ENCODE measurements at regions not wholly inside any gene's neighbourhood (a gene's known extent, or its start where the extent isn't known, plus 50 kb on each side); places are given as distances from the start of the nearest gene placed in this dataset.

- intact Hi-C loops (cut with micrococcal nuclease; ENCODE audit: unreplicated experiment), result no loop called here
- Histone ChIP-seq H3K27me3 (replicated peaks; ENCODE audit: insufficient read depth, low read depth, low read length, poor library complexity) (peaks cover 98% of the 10 kb centered on the region), H3K36me3 (ENCODE audit: insufficient read depth, low read length, poor library complexity, severe bottlenecking) (no peaks in the 10 kb centered on the region), H3K9me3 (ENCODE audit: low read depth, low read length, poor library complexity, severe bottlenecking) (no peaks in the 10 kb centered on the region), H3K4me1 (ENCODE audit: insufficient read depth, low read length, poor library complexity, severe bottlenecking) (peaks cover 20% of the 10 kb centered on the region), H3K4me3 (ENCODE audit: low read depth, low read length, poor library complexity, severe bottlenecking) (no peak overlapping the region), H3K27ac (ENCODE audit: low read depth, low read length, poor library complexity, severe bottlenecking) (no peak overlapping the region)
- DNase-seq (ENCODE audit: low spot score), result no peak
- TF ChIP-seq EZH2 (IDR thresholded peaks at IDR 0.05; ENCODE audit: borderline replicate concordance, low read depth, low read length, poor library complexity, severe bottlenecking), result peak; percentile 37
- TF ChIP-seq, protein P1, sequence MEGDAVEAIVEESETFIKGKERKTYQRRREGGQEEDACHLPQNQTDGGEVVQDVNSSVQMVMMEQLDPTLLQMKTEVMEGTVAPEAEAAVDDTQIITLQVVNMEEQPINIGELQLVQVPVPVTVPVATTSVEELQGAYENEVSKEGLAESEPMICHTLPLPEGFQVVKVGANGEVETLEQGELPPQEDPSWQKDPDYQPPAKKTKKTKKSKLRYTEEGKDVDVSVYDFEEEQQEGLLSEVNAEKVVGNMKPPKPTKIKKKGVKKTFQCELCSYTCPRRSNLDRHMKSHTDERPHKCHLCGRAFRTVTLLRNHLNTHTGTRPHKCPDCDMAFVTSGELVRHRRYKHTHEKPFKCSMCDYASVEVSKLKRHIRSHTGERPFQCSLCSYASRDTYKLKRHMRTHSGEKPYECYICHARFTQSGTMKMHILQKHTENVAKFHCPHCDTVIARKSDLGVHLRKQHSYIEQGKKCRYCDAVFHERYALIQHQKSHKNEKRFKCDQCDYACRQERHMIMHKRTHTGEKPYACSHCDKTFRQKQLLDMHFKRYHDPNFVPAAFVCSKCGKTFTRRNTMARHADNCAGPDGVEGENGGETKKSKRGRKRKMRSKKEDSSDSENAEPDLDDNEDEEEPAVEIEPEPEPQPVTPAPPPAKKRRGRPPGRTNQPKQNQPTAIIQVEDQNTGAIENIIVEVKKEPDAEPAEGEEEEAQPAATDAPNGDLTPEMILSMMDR (conservative IDR thresholded peaks at IDR 0.05; ENCODE audit: low read depth, low read length), result no peak
- ChIA-PET CTCF (no interaction called here), POLR2A (ENCODE audit: low non-redundant PET) (no interaction called here)
- BruUV-seq (replicated peaks), result no TSS peak
These were observed 52.0 kb upstream of the AMZ2 start for GRCh38 chr17:68195667-68196393.

DNA sequence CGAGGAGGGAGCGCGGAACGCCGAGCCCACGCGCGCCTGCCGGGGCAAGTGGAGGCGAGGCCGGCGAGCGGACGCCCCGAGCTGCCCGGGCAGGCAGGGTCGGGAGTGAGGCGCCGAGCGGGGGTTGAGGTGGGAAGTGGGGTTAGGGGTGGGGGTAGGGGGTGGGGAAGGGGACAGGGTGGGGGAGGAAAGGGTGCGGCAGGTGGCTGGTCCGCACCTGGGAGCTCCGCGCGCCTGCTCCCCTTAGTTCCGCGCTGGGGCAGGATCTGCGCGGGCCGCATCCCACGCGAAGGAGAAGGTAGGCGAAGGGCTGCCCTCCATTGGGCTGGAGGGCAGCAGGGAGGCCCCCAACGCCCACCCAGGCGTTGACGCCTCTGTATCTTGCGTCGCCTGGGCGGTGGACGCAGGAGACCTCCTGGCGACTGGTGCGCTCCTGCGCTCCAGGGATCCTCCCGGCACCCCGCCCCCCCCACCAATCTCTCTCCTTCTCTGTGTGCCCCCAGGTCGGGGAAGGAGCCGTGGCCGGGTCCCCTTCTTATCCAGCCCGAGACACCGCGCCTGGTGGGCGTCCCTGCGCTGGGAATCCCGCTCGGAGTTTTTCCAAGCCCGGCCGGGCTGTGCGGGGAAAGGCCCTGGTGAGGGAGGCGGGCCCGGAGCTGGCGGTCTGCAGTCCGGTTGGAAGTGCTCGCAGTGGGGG lies 51.3 kb upstream of the AMZ2 start:
- H3K9me3 ChIP-seq (ENCODE audit: low read depth, low read length, poor library complexity, severe bottlenecking), result no peaks in the 10 kb centered on the region
- peak overlapping the region; percentile 4 for H3K4me3 ChIP-seq (ENCODE audit: low read depth, low read length, poor library complexity, severe bottlenecking)
- ChIA-PET CTCF (no interaction called here), POLR2A (ENCODE audit: low non-redundant PET) (no interaction called here)
- TF ChIP-seq EZH2 (IDR thresholded peaks at IDR 0.05; ENCODE audit: borderline replicate concordance, low read depth, low read length, poor library complexity, severe bottlenecking), result peak; percentile 22
- TF ChIP-seq, protein P1 (conservative IDR thresholded peaks at IDR 0.05; ENCODE audit: low read depth, low read length), result no peak
- BruUV-seq (replicated peaks), result no TSS peak
- peaks cover 20% of the 10 kb centered on the region for H3K4me1 ChIP-seq (ENCODE audit: insufficient read depth, low read length, poor library complexity, severe bottlenecking)
- H3K27me3 ChIP-seq (replicated peaks; ENCODE audit: insufficient read depth, low read depth, low read length, poor library complexity), result peaks cover 91% of the 10 kb centered on the region
- H3K27ac ChIP-seq (ENCODE audit: low read depth, low read length, poor library complexity, severe bottlenecking), result no peak overlapping the region
- intact Hi-C loops (cut with micrococcal nuclease; ENCODE audit: unreplicated experiment), result no loop called here
- no peak for DNase-seq (ENCODE audit: low spot score)
- H3K36me3 ChIP-seq (ENCODE audit: insufficient read depth, low read length, poor library complexity, severe bottlenecking), result no peaks in the 10 kb centered on the region

DNA sequence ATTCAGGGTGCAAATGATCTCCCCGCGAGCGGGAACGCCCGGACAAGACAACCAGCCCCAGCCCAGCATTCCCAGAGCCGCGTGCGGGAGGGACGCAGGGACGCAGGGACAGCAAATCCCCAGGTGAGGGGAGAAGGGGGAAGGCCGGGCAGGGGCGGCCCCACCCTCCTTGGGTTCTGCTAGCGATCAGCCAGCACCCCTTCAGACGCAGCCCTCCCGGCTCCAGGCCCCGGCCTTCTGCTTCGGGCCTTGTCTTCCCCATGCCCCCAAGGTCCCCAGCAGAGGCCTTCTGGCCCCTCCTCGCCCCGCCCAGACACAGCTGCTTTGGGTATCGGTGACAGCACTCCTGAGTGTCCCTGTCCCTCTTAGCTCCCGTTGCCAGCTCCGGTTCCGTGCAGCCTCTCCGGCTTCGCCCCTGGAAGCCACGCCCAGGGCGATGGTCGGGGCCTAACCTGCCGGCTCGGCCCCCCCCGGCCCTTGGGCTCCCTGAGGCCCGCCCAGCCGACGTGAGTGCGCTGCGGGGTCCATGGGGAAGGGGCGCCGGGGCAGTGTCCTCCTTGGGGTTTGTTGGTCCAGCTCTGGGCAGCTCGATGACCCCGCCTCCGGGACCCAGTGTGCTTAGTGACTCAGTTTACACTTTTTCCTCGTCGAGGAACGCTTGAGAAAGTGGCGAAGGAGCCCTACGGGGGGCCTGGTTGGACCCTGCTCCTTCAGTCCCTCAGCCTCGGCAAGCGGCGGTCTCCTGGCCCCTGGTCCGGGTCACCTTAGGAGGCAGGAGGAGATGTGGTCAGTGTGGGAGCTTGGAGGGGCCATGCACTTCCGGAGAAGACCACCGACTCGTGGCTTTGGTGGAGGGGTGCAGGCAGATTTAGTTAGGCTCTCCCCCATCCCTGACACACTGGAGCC lies 50.5 kb upstream of the AMZ2 start:
- CTCF ChIA-PET, result no interaction called here
- POLR2A ChIA-PET (ENCODE audit: low non-redundant PET), result no interaction called here
- TF ChIP-seq EZH2 (IDR thresholded peaks at IDR 0.05; ENCODE audit: borderline replicate concordance, low read depth, low read length, poor library complexity, severe bottlenecking), result peak; percentile 8
- TF ChIP-seq, protein P1 (conservative IDR thresholded peaks at IDR 0.05; ENCODE audit: low read depth, low read length), result no peak
- Histone ChIP-seq H3K27ac (ENCODE audit: low read depth, low read length, poor library complexity, severe bottlenecking) (no peak overlapping the region), H3K4me1 (ENCODE audit: insufficient read depth, low read length, poor library complexity, severe bottlenecking) (peaks cover 20% of the 10 kb centered on the region), H3K27me3 (replicated peaks; ENCODE audit: insufficient read depth, low read depth, low read length, poor library complexity) (peaks cover 83% of the 10 kb centered on the region), H3K4me3 (ENCODE audit: low read depth, low read length, poor library complexity, severe bottlenecking) (peak overlapping the region; percentile 4), H3K36me3 (ENCODE audit: insufficient read depth, low read length, poor library complexity, severe bottlenecking) (no peaks in the 10 kb centered on the region), H3K9me3 (ENCODE audit: low read depth, low read length, poor library complexity, severe bottlenecking) (no peaks in the 10 kb centered on the region)
- DNase-seq (ENCODE audit: low spot score), result peak; percentile 17
- intact Hi-C loops (cut with micrococcal nuclease; ENCODE audit: unreplicated experiment), result no loop called here
- no TSS peak for BruUV-seq (replicated peaks)
